Kidney (tissue), 13 donors: ENCODE measurements at regions not wholly inside any gene's neighbourhood (a gene's known extent, or its start where the extent isn't known, plus 50 kb on each side); places are given as distances from the start of the nearest gene placed in this dataset.

Experiments used
- DNase-seq, 5 donors: peaks; one replicate each; pipeline ENCODE4 v3.0.0-alpha.2; 2013 to 2020
- FAIRE-seq: peaks from 2 replicates; lab custom pipeline; 2012; peaks lifted over from hg19 to GRCh38; lab: Jason Lieb, UNC
- H3K27ac ChIP-seq, 2 donors: one replicate each; pipeline ENCODE4 v1.7.0; 2013; ENCODE audit warnings: low read depth in 2 of 2, low read length in 2 of 2, inconsistent platforms in 1 of 2
- H3K27me3 ChIP-seq: one replicate; pipeline ENCODE4 v1.7.1; 2013; ENCODE audit warnings: low read length, inconsistent platforms; ENCODE audit not compliant: control insufficient read depth, insufficient read depth
- H3K36me3 ChIP-seq, 3 donors: one replicate each; pipeline versions ENCODE4 v1.7.0 to v1.7.1; 2013; ENCODE audit warnings: low read length in 3 of 3, control low read depth in 1 of 3, inconsistent platforms in 1 of 3; ENCODE audit not compliant: insufficient read depth in 3 of 3, control insufficient read depth in 2 of 3
- H3K4me1 ChIP-seq, 3 donors: one replicate each; pipeline versions ENCODE4 v1.7.0 to v1.7.1; 2013; ENCODE audit warnings: low read length in 3 of 3, inconsistent platforms in 1 of 3, low read depth in 1 of 3; ENCODE audit not compliant: control insufficient read depth in 2 of 3, insufficient read depth in 2 of 3
- H3K4me3 ChIP-seq, 3 donors: one replicate each; pipeline versions ENCODE4 v1.7.0 to v1.8.1; 2013; ENCODE audit warnings: low read length in 3 of 3, control low read depth in 1 of 3, inconsistent platforms in 1 of 3
- H3K9ac ChIP-seq, 3 donors: one replicate each; pipeline versions ENCODE4 v1.7.0 to v1.7.1; 2013; ENCODE audit warnings: low read length in 3 of 3, control low read depth in 1 of 3, inconsistent platforms in 1 of 3
- H3K9me3 ChIP-seq, 3 donors: one replicate each; pipeline versions ENCODE4 v1.7.0 to v1.7.1; 2013; ENCODE audit warnings: low read length in 3 of 3, control low read depth in 1 of 3, inconsistent platforms in 1 of 3; ENCODE audit not compliant: control insufficient read depth in 2 of 3, insufficient read depth in 1 of 3
- CTCF ChIP-seq: IDR thresholded peaks from 3 replicates; pipeline ENCODE4 v1.5.1; 2012; ENCODE audit warnings: mild to moderate bottlenecking, moderate library complexity, borderline replicate concordance; ENCODE audit not compliant: insufficient read depth; ENCODE audit errors: extremely low read depth
- intact Hi-C: fragments of 100-400 bp; cut with DNase I; formaldehyde crosslinking; loops from one replicate; pipeline ENCODE4 v1.11.1; 2022
- donor health status: control.
- donor health status: control.
- donor health status: control.
- donor health status: control.
- donor health status: control.
- donor health status: DM: yes; HTN: yes; CAD: no.
- donor health status: Normal renal cell carcinoma (clear cell type).

GRCh38 chr11:130789056-130789640 is 127.1 kb downstream of the SNX19 start:
- H3K36me3 ChIP-seq: no peaks in the 10 kb centered on the region
- peaks cover 0 to 8% (median 2%) of the 10 kb centered on the region in 3 donors for H3K4me1 ChIP-seq
- H3K27ac ChIP-seq: no peak overlapping the region
- H3K27me3 ChIP-seq: no peaks in the 10 kb centered on the region
- no peak overlapping the region for H3K4me3 ChIP-seq
- intact Hi-C loops: no loop called here
- DNase-seq (no peak), FAIRE-seq (no peak)
- peaks cover 0 to 2% (median 0%) of the 10 kb centered on the region in 3 donors for H3K9me3 ChIP-seq
- no peak overlapping the region for H3K9ac ChIP-seq
- TF ChIP-seq CTCF: no peak

- FAIRE-seq: no peak
- H3K4me3 ChIP-seq: no peak overlapping the region
- H3K27ac ChIP-seq: no peak overlapping the region
- H3K9ac ChIP-seq: no peak overlapping the region
- no peaks in the 10 kb centered on the region for H3K36me3 ChIP-seq
- intact Hi-C loops: no loop called here
- TF ChIP-seq CTCF: no peak
- no peaks in the 10 kb centered on the region for H3K27me3 ChIP-seq
- H3K4me1 ChIP-seq: peaks cover 0 to 8% (median 2%) of the 10 kb centered on the region in 3 donors
- H3K9me3 ChIP-seq: peaks cover 0 to 2% (median 0%) of the 10 kb centered on the region in 3 donors
- DNase-seq: no peak
Measured at GRCh38 chr11:130790689-130791088, 125.6 kb downstream of the SNX19 start.

- DNase-seq (no peak), FAIRE-seq (no peak)
- Histone ChIP-seq H3K36me3 (no peaks in the 10 kb centered on the region), H3K9me3 (peaks cover 0 to 2% (median 0%) of the 10 kb centered on the region in 3 donors), H3K9ac (no peak overlapping the region), H3K4me1 (peaks cover 0 to 3% (median 0%) of the 10 kb centered on the region in 3 donors), H3K27ac (no peak overlapping the region), H3K27me3 (no peaks in the 10 kb centered on the region), H3K4me3 (no peak overlapping the region)
- TF ChIP-seq CTCF: no peak
- intact Hi-C loops: no loop called here
Measured at GRCh38 chr11:130792772-130793171, 123.5 kb downstream of the SNX19 start.

- Histone ChIP-seq H3K27me3 (no peaks in the 10 kb centered on the region), H3K36me3 (no peaks in the 10 kb centered on the region), H3K9me3 (no peaks in the 10 kb centered on the region), H3K27ac (no peak overlapping the region), H3K4me3 (no peak overlapping the region), H3K9ac (no peak overlapping the region), H3K4me1 (peaks cover 0 to 3% (median 2%) of the 10 kb centered on the region in 3 donors)
- intact Hi-C loops: no loop called here
- no peak for FAIRE-seq
- no peak for DNase-seq
- no peak for TF ChIP-seq CTCF
Measured at GRCh38 chr11:130796828-130797227, 119.5 kb downstream of the SNX19 start.
